Uterus (tissue), 3 donors: ENCODE measurements at regions not wholly inside any gene's neighbourhood (a gene's known extent, or its start where the extent isn't known, plus 50 kb on each side); places are given as distances from the start of the nearest gene placed in this dataset.

Experiments used
- DNase-seq, 2 donors: peaks; one replicate each; pipeline ENCODE4 v3.0.0-alpha.2; 2019 to 2020
- H3K27ac ChIP-seq, 2 donors: fragments of 200-600 bp; sonication (generic); 1 replicate in 1 of 2; 2 replicates in 1 of 2; pipeline ENCODE4 v1.5.1; 2016 to 2018
- H3K27me3 ChIP-seq, 2 donors: fragments of 200-600 bp; sonication (generic); one replicate each; pipeline ENCODE4 v1.5.1; 2018 to 2019; ENCODE audit warnings: control low read depth in 1 of 2
- H3K36me3 ChIP-seq, 2 donors: fragments of 200-600 bp; sonication (generic); one replicate each; pipeline ENCODE4 v1.5.1; 2019; ENCODE audit warnings: control low read depth in 1 of 2
- H3K4me1 ChIP-seq, 2 donors: fragments of 200-600 bp; sonication (generic); one replicate each; pipeline ENCODE4 v1.5.1; 2018 to 2019; ENCODE audit warnings: control low read depth in 1 of 2
- H3K4me3 ChIP-seq, 2 donors: fragments of 200-600 bp; sonication (generic); 1 replicate in 1 of 2; 2 replicates in 1 of 2; pipeline ENCODE4 v1.5.1; 2018 to 2019; ENCODE audit warnings: mild to moderate bottlenecking in 1 of 2
- H3K9me3 ChIP-seq, 2 donors: fragments of 200-600 bp; sonication (generic); one replicate each; pipeline ENCODE4 v1.5.1; 2019; ENCODE audit warnings: control low read depth in 1 of 2
- POLR2A ChIP-seq, 2 donors: fragments of 450-650 bp; IDR thresholded peaks; one replicate each; pipeline ENCODE4 v1.6.1; 2016; ENCODE audit warnings: antibody characterized with exemption in 2 of 2, mild to moderate bottlenecking in 1 of 2, moderate library complexity in 1 of 2
- intact Hi-C: fragments of 100-400 bp; cut with DNase I; formaldehyde crosslinking; loops from one replicate; pipeline ENCODE4 v1.15.1; 2023; ENCODE audit warnings: low total_unique reads
- TF ChIP-seq, protein P1 (sequence below), 4 experiments: fragments of 200-600 bp in 2 of 4; fragments of 450-650 bp in 2 of 4; sonication (generic) in 2 of 4; IDR thresholded peaks; one replicate each; pipeline ENCODE4 v1.5.1; 2016 to 2019; ENCODE audit warnings: antibody characterized with exemption in 4 of 4, mild to moderate bottlenecking in 2 of 4, moderate library complexity in 1 of 4
- donor health status: DM: yes; HTN: yes; CAD: no.

DNA sequence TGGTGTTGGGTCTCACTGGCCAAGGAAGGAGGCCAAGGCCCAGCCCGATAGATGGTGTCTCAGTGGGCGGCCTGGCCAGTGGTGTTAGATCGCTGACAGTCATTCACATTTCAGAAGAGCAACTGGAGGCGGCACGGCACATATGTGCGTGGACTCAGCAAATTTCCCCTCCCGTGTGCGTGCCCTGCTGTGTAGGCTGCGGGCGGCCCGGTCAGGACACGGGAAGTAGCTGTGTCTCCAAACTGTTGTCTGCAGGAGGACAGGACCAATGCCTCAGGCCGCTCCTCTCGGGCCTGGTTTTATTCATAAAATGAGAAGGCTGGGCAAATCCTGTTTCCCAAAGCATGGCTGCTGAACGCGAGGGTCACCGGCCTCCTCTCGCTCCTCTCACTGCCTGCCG is 711.7 kb downstream of the BRD1 start:
- no peak for DNase-seq
- intact Hi-C loops = no loop called here

DNA sequence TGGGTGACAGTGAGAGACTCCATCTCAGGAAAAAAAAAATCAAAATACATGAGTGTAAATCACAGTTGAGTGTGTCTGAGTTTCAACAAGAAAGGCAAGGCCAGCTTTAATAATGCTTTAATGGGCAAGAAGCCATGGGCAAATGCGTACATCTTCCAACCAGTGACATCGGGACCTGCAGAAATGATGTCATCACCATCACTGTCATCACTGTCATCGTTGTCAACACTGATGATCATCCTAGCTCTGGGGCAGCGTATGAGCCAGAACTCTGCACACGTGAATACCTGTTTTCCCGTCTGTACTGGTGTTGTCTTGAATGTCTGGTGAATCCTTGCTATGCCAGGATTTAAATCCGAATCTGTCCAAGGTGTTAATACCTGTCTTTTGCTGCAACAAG is 712.5 kb downstream of the BRD1 start:
- Histone ChIP-seq H3K36me3 (no peaks in the 10 kb centered on the region), H3K4me1 (no peaks in the 10 kb centered on the region), H3K27ac (no peak overlapping the region), H3K9me3 (no peaks in the 10 kb centered on the region), H3K4me3 (no peak overlapping the region), H3K27me3 (no peaks in the 10 kb centered on the region)
- intact Hi-C loops = no loop called here
- no peak for DNase-seq
- no peak for TF ChIP-seq POLR2A (IDR thresholded peaks at IDR 0.05)
- TF ChIP-seq, protein P1, sequence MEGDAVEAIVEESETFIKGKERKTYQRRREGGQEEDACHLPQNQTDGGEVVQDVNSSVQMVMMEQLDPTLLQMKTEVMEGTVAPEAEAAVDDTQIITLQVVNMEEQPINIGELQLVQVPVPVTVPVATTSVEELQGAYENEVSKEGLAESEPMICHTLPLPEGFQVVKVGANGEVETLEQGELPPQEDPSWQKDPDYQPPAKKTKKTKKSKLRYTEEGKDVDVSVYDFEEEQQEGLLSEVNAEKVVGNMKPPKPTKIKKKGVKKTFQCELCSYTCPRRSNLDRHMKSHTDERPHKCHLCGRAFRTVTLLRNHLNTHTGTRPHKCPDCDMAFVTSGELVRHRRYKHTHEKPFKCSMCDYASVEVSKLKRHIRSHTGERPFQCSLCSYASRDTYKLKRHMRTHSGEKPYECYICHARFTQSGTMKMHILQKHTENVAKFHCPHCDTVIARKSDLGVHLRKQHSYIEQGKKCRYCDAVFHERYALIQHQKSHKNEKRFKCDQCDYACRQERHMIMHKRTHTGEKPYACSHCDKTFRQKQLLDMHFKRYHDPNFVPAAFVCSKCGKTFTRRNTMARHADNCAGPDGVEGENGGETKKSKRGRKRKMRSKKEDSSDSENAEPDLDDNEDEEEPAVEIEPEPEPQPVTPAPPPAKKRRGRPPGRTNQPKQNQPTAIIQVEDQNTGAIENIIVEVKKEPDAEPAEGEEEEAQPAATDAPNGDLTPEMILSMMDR (IDR thresholded peaks at IDR 0.05) = no peak

More for the DNA sequence above, 711.7 kb downstream of the BRD1 start:
- Histone ChIP-seq H3K4me3 (no peak overlapping the region), H3K27me3 (no peaks in the 10 kb centered on the region), H3K9me3 (no peaks in the 10 kb centered on the region), H3K36me3 (no peaks in the 10 kb centered on the region), H3K27ac (no peak overlapping the region), H3K4me1 (no peaks in the 10 kb centered on the region)
- no peak for TF ChIP-seq POLR2A (IDR thresholded peaks at IDR 0.05)
- TF ChIP-seq, protein P1 (IDR thresholded peaks at IDR 0.05) = no peak

DNA sequence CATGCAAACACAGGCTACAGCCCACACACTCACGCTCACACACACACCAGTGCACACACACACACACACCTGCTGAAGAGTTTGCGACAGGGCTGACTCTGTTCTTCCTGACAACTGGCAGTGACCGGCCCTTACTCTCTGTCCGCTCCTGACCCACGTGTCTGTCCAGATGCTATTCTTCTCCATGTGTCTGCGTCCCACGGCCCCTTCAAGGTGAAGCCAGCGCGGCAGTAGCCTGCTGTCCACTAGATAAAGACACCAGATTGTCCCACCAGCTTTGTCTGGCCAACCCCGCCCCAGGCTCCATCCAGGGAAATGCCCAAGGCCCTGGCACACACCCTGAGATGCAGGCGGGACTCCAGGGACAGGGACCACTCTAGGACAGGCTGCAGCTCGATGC is 713.9 kb downstream of the BRD1 start:
- no peak for DNase-seq
- H3K4me3 ChIP-seq = no peak overlapping the region
- intact Hi-C loops = no loop called here
- no peaks in the 10 kb centered on the region for H3K9me3 ChIP-seq
- no peaks in the 10 kb centered on the region for H3K27me3 ChIP-seq
- TF ChIP-seq, protein P1 (IDR thresholded peaks at IDR 0.05) = no peak
- TF ChIP-seq POLR2A (IDR thresholded peaks at IDR 0.05) = no peak
- H3K27ac ChIP-seq = no peak overlapping the region
- no peaks in the 10 kb centered on the region for H3K36me3 ChIP-seq
- H3K4me1 ChIP-seq = no peaks in the 10 kb centered on the region

DNA sequence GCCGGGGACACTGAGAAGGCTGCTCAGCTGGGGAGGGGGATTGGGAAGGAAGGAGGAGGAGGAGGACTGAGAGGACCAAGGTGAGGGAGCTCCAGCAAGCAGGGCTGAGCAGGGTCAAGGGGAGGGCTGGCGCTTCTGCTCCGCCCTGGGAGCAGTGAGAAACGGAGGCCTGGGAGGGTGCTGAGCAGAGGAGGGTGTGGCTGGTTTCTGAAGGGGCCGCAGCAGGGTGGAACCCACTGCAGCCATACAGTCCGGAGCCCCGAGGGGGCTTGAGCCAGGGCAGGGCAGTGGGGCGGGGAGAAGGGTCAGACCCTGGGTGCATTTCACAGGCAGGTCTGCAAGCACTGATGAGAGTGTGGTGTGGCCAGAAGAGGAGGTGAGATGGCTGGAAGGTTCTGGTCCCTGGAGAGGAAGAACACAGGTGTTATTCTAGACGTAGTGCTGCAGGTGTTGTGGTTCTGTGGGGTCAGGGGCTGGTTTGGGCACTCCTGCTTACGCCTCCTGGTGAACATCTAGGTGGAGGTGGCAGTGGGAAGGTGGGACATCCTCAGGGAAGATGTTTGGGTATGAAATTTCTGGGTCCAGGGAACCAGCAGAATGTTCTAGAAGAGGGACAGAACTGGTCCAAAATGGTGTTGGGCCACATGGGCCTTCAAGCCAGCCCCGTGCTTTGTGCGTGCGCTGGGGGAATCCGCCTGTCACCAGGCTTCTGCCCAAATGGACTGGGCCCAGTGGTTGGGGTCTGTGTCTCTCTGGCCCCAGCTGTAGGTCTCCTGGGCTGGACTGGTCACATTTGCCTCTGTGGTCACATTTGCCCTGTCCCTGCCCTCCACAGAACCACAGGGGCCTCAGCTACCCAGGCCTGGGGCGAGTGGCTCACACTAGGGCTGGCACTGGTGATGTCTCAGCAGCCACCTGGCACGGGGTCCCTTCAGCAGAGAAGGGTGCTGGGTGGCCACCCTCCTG is 714.7 kb downstream of the BRD1 start:
- no peak for TF ChIP-seq POLR2A (IDR thresholded peaks at IDR 0.05)
- TF ChIP-seq, protein P1 (IDR thresholded peaks at IDR 0.05) = no peak

DNA sequence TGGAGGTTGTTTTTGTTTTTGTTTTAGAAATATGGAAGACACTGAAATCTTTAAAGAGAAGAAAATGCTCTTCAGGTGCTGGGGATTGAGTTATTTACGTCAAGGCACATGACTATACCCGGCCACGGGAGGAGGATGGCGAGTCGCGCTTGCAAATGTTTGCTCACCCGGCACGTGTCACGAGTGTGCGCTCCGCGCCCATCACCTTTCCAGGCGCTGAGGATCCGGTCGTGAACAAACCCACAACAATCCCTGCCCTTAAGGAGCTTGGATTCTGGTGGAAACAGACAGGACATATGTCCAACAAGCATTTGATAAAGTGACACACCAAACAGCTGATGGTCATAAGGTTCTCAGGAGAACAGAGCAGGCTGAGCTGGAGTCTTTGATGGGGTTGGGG is 715.5 kb downstream of the BRD1 start:
- TF ChIP-seq, protein P1 (IDR thresholded peaks at IDR 0.05) = no peak
- no peak for TF ChIP-seq POLR2A (IDR thresholded peaks at IDR 0.05)
- no peak overlapping the region for H3K27ac ChIP-seq
- intact Hi-C loops = no loop called here
- no peaks in the 10 kb centered on the region for H3K27me3 ChIP-seq
- no peaks in the 10 kb centered on the region for H3K4me1 ChIP-seq
- no peaks in the 10 kb centered on the region for H3K36me3 ChIP-seq
- no peak for DNase-seq
- H3K9me3 ChIP-seq = no peaks in the 10 kb centered on the region
- no peak overlapping the region for H3K4me3 ChIP-seq

More for the DNA sequence above, 714.7 kb downstream of the BRD1 start:
- intact Hi-C loops = no loop called here
- Histone ChIP-seq H3K27ac (no peak overlapping the region), H3K36me3 (no peaks in the 10 kb centered on the region), H3K4me1 (no peaks in the 10 kb centered on the region), H3K4me3 (no peak overlapping the region), H3K9me3 (no peaks in the 10 kb centered on the region), H3K27me3 (no peaks in the 10 kb centered on the region)
- DNase-seq = no peak
